Left kidney (tissue), 1 donor: ENCODE measurements at regions not wholly inside any gene's neighbourhood (a gene's known extent, or its start where the extent isn't known, plus 50 kb on each side); places are given as distances from the start of the nearest gene placed in this dataset.
"Not testable (repeated sequence)": the region's sequence is repeated elsewhere in the genome, so short reads cannot be mapped to it uniquely, and the experiment has no call there.

Experiments
- DNase-seq: peaks from one replicate; pipeline ENCODE4 v3.0.0-alpha.2; 2013

- DNase-seq: no peak
These were observed 142.1 kb upstream of the RSPO3 start for GRCh38 chr6:126976253-126976797.

DNA sequence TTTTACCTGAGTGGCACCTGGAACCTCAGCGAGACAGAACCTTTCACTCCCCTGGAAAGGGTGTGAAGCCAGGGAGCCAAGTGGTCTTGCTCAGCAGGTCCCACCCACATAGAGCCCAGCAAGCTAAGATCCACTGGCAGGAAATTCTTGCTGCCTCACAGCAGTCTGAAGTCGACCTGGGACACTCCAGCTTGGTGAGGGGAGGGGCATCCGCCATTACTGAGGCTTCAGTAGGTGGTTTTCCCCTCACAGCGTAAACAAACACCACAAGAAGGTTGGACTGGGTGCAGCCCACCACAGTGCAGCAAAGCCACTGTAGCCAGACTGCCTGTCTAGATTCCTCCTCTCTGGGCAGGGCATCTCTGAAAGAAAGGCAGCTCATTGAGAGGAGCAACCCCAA, 134.7 kb upstream of the RSPO3 start:
- DNase-seq: no peak

- DNase-seq: not testable (repeated sequence)
These were observed 130.3 kb upstream of the RSPO3 start for GRCh38 chr6:126988125-126988524.

- DNase-seq: no peak
These were observed 117.8 kb upstream of the RSPO3 start for GRCh38 chr6:127000631-127001030.

- DNase-seq: no peak
These were observed 104.6 kb upstream of the RSPO3 start for GRCh38 chr6:127013865-127014264.

GRCh38 chr6:127015858-127016257, 102.6 kb upstream of the RSPO3 start:
- DNase-seq: no peak

DNA sequence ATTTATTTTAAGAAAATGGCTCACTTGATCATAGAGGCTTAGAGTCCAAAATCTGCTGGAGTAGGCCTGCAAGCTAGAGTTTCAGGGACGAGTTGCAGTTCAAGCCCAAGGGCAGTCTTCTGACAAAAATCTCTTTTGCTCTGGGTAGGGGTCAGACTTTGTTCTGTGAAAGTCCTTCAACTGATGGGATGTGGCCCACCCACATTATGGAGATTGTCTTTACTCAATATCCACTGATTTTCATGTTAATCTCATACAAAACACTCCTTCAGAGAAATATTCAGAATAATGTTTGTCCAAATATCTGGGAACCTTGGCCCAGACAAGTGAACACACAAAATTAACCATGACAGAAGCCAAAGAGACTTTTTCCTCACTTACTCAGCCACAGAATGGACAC, 98.6 kb upstream of the RSPO3 start:
- DNase-seq: no peak

GRCh38 chr6:127022302-127022701, 96.2 kb upstream of the RSPO3 start:
- DNase-seq: no peak

DNA sequence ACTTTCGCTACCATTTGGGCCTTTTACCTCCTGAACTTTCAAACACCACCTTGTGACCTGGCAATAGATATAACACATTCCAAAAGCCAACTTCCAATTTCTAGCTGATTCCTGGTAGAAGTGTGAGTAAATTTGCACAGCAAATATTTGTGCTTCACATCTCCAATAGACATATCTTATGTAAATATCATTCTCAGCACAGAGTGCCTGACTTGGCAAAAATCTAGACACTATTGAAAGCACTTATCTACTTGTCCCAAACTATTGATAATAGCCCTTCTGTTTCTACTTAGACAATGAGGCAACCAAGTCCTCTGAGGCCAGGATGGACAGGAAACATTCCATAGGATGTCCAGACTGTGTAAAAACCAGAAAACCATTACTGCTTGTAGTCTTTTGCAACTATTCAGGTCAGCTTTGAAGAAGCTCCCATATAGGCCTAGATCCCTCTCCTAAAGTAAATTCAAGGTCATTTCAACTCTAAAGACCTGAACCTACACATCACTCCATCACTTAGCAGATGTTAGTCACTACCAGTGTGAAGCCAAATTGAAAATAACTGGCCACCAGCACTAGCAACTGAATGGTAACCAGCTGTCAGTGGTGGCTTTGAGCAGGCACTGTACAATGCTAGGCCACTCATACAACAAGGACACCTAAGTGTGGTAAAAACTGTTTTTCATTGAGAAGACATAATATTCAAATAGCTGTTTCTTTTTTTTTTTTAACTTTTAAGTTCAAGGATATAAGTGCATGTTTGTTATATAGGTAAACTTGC, 95.3 kb upstream of the RSPO3 start:
- DNase-seq: no peak

DNA sequence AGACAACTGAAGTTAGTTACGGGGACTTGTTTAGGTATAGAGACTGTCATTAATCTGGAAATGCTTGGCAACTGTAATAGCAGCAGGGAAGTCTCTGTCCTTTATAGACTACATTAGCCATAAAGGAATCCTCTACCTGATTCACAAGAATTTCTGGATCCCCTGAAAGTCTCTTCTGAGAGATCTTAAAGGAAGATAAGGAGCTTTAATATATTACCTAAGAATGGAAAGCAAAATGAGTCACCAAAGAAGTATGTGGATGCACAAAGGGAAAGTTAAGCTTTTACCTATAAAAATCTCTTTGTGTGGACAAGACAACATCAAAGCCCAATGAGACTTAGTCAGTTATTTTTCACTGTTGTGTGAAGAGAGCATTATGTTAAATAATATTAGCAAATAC, 92.2 kb upstream of the RSPO3 start:
- DNase-seq: no peak

- DNase-seq: no peak
These were observed 88.4 kb upstream of the RSPO3 start for GRCh38 chr6:127030111-127030510.

- no peak for DNase-seq
These were observed 87.6 kb upstream of the RSPO3 start for GRCh38 chr6:127030836-127031235.

- DNase-seq: no peak
These were observed 87.0 kb upstream of the RSPO3 start for GRCh38 chr6:127031511-127031910.

DNA sequence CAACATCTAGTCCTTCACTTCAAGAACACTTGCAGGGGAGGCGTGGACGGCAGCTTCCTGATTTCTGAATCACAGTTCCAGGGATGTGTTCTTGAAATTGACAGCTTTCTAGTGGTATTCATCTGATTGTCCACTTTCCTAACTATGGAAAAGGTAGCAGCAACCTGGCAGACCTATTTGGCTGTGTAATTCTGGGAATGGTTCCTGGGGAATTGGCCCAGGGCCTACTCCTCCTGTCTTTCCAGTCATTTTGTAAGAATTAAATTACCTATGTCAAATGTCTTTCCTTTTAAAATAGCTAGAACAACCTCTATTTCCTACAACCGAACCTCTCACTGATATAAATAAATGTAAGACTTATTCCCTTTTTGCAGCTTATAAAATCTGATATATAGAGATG, 85.5 kb upstream of the RSPO3 start:
- DNase-seq: no peak

GRCh38 chr6:127051571-127052260, 66.8 kb upstream of the RSPO3 start:
- DNase-seq: no peak

- no peak for DNase-seq
These were observed 65.2 kb upstream of the RSPO3 start for GRCh38 chr6:127053032-127053874.

DNA sequence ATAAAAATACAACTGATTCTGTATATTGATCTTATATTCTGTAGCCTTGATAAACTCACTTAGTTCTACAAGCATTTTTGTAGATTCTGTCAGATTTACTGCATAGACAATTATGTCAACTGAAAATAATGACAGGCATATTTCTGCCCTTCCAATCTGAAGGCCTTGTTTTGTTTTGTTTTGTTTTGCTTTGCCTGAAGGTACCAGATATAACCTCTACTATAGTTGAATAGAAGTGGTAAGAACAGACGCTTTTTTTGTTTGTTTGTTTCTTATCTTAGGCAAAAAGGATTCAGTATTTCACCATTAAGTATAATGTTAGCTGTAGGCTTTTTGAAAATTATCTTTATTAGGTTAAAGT, 64.6 kb upstream of the RSPO3 start:
- no peak for DNase-seq

GRCh38 chr6:127058027-127058426, 60.4 kb upstream of the RSPO3 start:
- no peak for DNase-seq

DNA sequence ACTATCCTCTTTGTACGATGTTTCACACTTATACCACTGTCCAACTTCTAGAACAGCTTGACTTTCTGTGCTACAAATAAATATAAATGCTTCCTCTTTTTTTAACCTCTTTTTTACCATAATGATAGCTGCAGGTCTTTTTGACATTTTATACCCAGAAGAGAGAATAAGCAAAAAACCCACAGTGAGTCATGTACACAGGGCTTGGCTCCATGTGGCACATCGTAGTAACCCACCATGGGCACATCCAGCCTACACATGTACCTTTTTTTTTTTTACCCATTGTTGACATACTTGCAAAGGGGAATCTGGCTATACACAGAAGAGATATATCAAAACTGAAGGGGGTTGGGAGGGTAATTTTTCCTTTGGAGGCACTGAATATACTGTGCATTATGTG, 59.5 kb upstream of the RSPO3 start:
- no peak for DNase-seq
